Hepatocyte (in vitro differentiated cells): ENCODE measurements at regions not wholly inside any gene's neighbourhood (a gene's known extent, or its start where the extent isn't known, plus 50 kb on each side); places are given as distances from the start of the nearest gene placed in this dataset.

Source experiments
- DNase-seq: peaks from one replicate; pipeline ENCODE4 v3.0.0-alpha.2; 2016; ENCODE audit warnings: low spot score
- H2AFZ ChIP-seq: fragments of 200-600 bp; sonication (generic); 2 replicates; pipeline ENCODE4 v1.6.0; 2016; ENCODE audit warnings: antibody characterized with exemption, mild to moderate bottlenecking
- H3K27ac ChIP-seq: fragments of 200-600 bp; sonication (generic); 2 replicates; pipeline ENCODE4 v1.5.1; 2016; ENCODE audit warnings: mild to moderate bottlenecking
- H3K27me3 ChIP-seq: fragments of 200-600 bp; sonication (generic); 2 replicates; pipeline ENCODE4 v1.6.1; 2016
- H3K36me3 ChIP-seq: fragments of 200-600 bp; sonication (generic); replicated peaks from 2 replicates; pipeline ENCODE4 v1.5.1; 2016; ENCODE audit warnings: low read depth; ENCODE audit not compliant: insufficient read depth
- H3K4me1 ChIP-seq: fragments of 200-600 bp; sonication (generic); 2 replicates; pipeline ENCODE4 v1.5.1; 2016; ENCODE audit warnings: mild to moderate bottlenecking, moderate library complexity; ENCODE audit not compliant: insufficient read depth
- H3K4me2 ChIP-seq: fragments of 200-600 bp; sonication (generic); 2 replicates; pipeline ENCODE4 v1.6.0; 2016
- H3K4me3 ChIP-seq: fragments of 200-600 bp; sonication (generic); 2 replicates; pipeline ENCODE4 v1.5.1; 2016; ENCODE audit warnings: mild to moderate bottlenecking
- H3K79me2 ChIP-seq: fragments of 200-600 bp; sonication (generic); 2 replicates; pipeline ENCODE4 v1.6.0; 2017; ENCODE audit warnings: mild to moderate bottlenecking
- H3K9me2 ChIP-seq: fragments of 200-600 bp; sonication (generic); replicated peaks from 2 replicates; pipeline ENCODE4 v1.6.0; 2017; ENCODE audit warnings: mild to moderate bottlenecking; ENCODE audit not compliant: insufficient read depth
- H3K9me3 ChIP-seq: fragments of 200-600 bp; sonication (generic); 2 replicates; pipeline ENCODE4 v1.5.1; 2016; ENCODE audit warnings: low read depth, mild to moderate bottlenecking
- H4K20me1 ChIP-seq: fragments of 200-600 bp; sonication (generic); 2 replicates; pipeline ENCODE4 v1.6.0; 2016; ENCODE audit warnings: mild to moderate bottlenecking; ENCODE audit not compliant: insufficient read depth, poor library complexity, severe bottlenecking
- EZH2 ChIP-seq: fragments of 200-600 bp; sonication (generic); IDR thresholded peaks from 2 replicates; pipeline ENCODE4 v1.6.1; 2016; ENCODE audit warnings: antibody characterized with exemption, mild to moderate bottlenecking, borderline replicate concordance
- EZH2phosphoT487 ChIP-seq: fragments of 200-600 bp; sonication (generic); IDR thresholded peaks from one replicate; pipeline ENCODE4 v1.6.1; 2018; ENCODE audit warnings: antibody characterized with exemption, mild to moderate bottlenecking, low read depth, moderate library complexity; ENCODE audit not compliant: unreplicated experiment, severe bottlenecking
- WGBS: methylation state at CpG from one replicate; pipeline ENCODE4 v1.1.6; 2016; ENCODE audit warnings: low lambda C conversion rate; ENCODE audit errors: missing lambda C conversion rate; 5-methylcytosine and 5-hydroxymethylcytosine counted together
- TF ChIP-seq, protein P1 (sequence below): fragments of 200-600 bp; sonication (generic); IDR thresholded peaks from 2 replicates; pipeline ENCODE4 v1.5.1; 2016; ENCODE audit warnings: antibody characterized with exemption, mild to moderate bottlenecking; ENCODE audit not compliant: poor library complexity

- Histone ChIP-seq H3K27me3 (no peaks in the 10 kb centered on the region), H3K27ac (no peak overlapping the region), H3K36me3 (no peaks in the 10 kb centered on the region), H3K4me2 (no peak overlapping the region), H3K79me2 (no peaks in the 10 kb centered on the region), H2AFZ (no peak overlapping the region), H3K9me3 (no peaks in the 10 kb centered on the region), H4K20me1 (no peaks in the 10 kb centered on the region), H3K4me1 (no peaks in the 10 kb centered on the region), H3K9me2 (no peaks in the 10 kb centered on the region), H3K4me3 (no peak overlapping the region)
- WGBS = 54% methylated on average over 4 of the region's 4 CpGs
- no peak for DNase-seq
- TF ChIP-seq EZH2phosphoT487 (no peak), EZH2 (no peak)
- TF ChIP-seq, protein P1, sequence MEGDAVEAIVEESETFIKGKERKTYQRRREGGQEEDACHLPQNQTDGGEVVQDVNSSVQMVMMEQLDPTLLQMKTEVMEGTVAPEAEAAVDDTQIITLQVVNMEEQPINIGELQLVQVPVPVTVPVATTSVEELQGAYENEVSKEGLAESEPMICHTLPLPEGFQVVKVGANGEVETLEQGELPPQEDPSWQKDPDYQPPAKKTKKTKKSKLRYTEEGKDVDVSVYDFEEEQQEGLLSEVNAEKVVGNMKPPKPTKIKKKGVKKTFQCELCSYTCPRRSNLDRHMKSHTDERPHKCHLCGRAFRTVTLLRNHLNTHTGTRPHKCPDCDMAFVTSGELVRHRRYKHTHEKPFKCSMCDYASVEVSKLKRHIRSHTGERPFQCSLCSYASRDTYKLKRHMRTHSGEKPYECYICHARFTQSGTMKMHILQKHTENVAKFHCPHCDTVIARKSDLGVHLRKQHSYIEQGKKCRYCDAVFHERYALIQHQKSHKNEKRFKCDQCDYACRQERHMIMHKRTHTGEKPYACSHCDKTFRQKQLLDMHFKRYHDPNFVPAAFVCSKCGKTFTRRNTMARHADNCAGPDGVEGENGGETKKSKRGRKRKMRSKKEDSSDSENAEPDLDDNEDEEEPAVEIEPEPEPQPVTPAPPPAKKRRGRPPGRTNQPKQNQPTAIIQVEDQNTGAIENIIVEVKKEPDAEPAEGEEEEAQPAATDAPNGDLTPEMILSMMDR = no peak
Observed at GRCh38 chr21:19684328-19684727, 1280.7 kb upstream of the TMPRSS15 start.

DNA sequence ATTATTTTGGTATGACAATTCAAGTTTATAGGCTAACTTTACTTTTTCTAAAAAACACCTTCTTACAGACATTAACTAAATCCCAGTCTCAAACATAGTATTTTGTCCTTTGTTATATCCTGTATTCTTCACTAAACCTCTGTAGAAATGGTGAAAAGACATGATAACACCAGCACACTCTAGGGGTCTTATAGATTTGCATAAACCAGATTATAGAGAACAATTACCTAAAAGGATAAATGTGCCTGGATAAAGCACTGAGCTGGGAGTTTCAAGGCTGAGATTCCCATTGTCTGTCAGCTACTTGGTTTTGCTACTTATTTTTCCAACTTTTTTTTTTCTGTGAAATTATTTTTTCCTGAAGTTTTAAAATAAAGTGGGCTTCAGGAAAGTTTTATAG, 1288.6 kb upstream of the TMPRSS15 start:
- Histone ChIP-seq H2AFZ (no peak overlapping the region), H3K4me3 (no peak overlapping the region), H3K4me2 (no peak overlapping the region), H3K27ac (no peak overlapping the region), H3K27me3 (no peaks in the 10 kb centered on the region), H3K36me3 (no peaks in the 10 kb centered on the region), H3K79me2 (no peaks in the 10 kb centered on the region), H4K20me1 (no peaks in the 10 kb centered on the region), H3K9me2 (no peaks in the 10 kb centered on the region), H3K9me3 (no peaks in the 10 kb centered on the region), H3K4me1 (no peaks in the 10 kb centered on the region)
- TF ChIP-seq, protein P1 = no peak
- TF ChIP-seq EZH2phosphoT487 = no peak
- TF ChIP-seq EZH2 = no peak
- DNase-seq = no peak

DNA sequence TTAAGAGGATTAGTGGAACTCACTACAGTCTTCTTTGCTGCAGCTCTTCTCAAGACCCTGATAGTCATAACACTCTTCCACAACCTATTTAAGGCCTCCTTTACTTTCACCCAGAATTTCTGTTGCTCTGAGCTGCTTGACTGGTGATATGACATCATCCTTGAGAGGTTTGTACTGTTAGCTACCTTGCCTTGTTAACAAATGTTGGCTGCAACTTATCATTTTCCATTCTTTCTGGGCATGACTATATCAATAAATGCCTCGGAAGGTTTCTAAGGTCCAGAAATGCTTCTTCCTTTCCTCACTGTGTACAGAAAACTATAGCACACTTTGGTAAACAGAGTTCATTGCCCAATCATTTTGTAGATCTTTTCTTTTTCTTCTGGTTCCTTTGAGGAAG, 1292.2 kb upstream of the TMPRSS15 start:
- no peaks in the 10 kb centered on the region for H3K36me3 ChIP-seq
- H2AFZ ChIP-seq = no peak overlapping the region
- H3K27ac ChIP-seq = no peak overlapping the region
- H3K79me2 ChIP-seq = no peaks in the 10 kb centered on the region
- H3K27me3 ChIP-seq = no peaks in the 10 kb centered on the region
- 71% methylated on average over 1 of the region's 1 CpG for WGBS
- DNase-seq = no peak
- H4K20me1 ChIP-seq = no peaks in the 10 kb centered on the region
- H3K9me3 ChIP-seq = no peaks in the 10 kb centered on the region
- TF ChIP-seq EZH2phosphoT487 (no peak), EZH2 (no peak)
- TF ChIP-seq, protein P1 = no peak
- H3K4me3 ChIP-seq = no peak overlapping the region
- H3K4me1 ChIP-seq = peaks cover 9% of the 10 kb centered on the region
- H3K9me2 ChIP-seq = no peaks in the 10 kb centered on the region
- no peak overlapping the region for H3K4me2 ChIP-seq

DNA sequence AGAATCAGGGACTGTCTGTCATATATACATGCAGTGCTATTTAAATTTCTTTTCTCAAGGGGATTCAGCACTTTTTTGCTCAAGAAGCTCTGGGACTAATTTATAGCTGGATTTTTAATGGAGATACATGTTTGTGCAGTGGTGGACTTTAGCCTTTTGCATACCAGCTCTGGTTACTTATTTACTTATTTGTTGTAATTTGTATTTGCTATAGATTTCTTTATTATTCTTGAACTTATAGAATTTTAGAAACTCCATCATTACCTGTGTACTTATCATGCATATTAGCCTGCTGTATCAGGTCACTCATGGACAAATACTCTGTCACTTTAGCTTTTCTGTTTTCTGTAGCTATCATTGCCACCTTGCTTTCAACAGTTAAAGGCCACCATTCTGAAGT, 1296.9 kb upstream of the TMPRSS15 start:
- no peak overlapping the region for H3K4me2 ChIP-seq
- TF ChIP-seq EZH2phosphoT487 (no peak), EZH2 (no peak)
- TF ChIP-seq, protein P1 = no peak
- DNase-seq = peak; percentile 8
- H4K20me1 ChIP-seq = no peaks in the 10 kb centered on the region
- H3K27me3 ChIP-seq = no peaks in the 10 kb centered on the region
- H3K9me2 ChIP-seq = no peaks in the 10 kb centered on the region
- H3K9me3 ChIP-seq = no peaks in the 10 kb centered on the region
- H2AFZ ChIP-seq = no peak overlapping the region
- H3K36me3 ChIP-seq = no peaks in the 10 kb centered on the region
- no peak overlapping the region for H3K4me3 ChIP-seq
- no peaks in the 10 kb centered on the region for H3K79me2 ChIP-seq
- H3K4me1 ChIP-seq = peaks cover 9% of the 10 kb centered on the region
- H3K27ac ChIP-seq = no peak overlapping the region
